Tibial nerve (tissue), 4 donors: ENCODE measurements at regions not wholly inside any gene's neighbourhood (a gene's known extent, or its start where the extent isn't known, plus 50 kb on each side); places are given as distances from the start of the nearest gene placed in this dataset.

Experiments used
- DNase-seq, 2 donors: peaks; one replicate each; pipeline ENCODE4 v3.0.0-alpha.2; 2019; ENCODE audit warnings: low spot score in 2 of 2
- H3K27ac ChIP-seq, 4 donors: fragments of 200-600 bp; sonication (generic) in 3 of 4; one replicate each; pipeline ENCODE4 v1.5.1; 2017 to 2019; ENCODE audit warnings: mild to moderate bottlenecking in 1 of 4
- H3K27me3 ChIP-seq, 2 donors: fragments of 200-600 bp; sonication (generic) in 1 of 2; one replicate each; pipeline versions ENCODE4 v1.5.1 to v1.6.0; 2017 to 2019
- H3K36me3 ChIP-seq, 3 donors: fragments of 200-600 bp; sonication (generic); one replicate each; pipeline ENCODE4 v1.5.1; 2018 to 2019
- H3K4me1 ChIP-seq, 4 donors: fragments of 200-600 bp; sonication (generic) in 3 of 4; one replicate each; pipeline ENCODE4 v1.5.1; 2017 to 2019
- H3K4me3 ChIP-seq, 4 donors: fragments of 200-600 bp; sonication (generic) in 3 of 4; one replicate each; pipeline ENCODE4 v1.5.1; 2017 to 2019; ENCODE audit warnings: mild to moderate bottlenecking in 1 of 4, moderate library complexity in 1 of 4
- H3K9me3 ChIP-seq, 4 donors: fragments of 200-600 bp; sonication (generic) in 3 of 4; one replicate each; pipeline ENCODE4 v1.5.1; 2017 to 2019
- EP300 ChIP-seq, 2 donors: sonication (generic); formaldehyde crosslinking; IDR thresholded peaks; one replicate each; pipeline ENCODE4 v1.6.1; 2017; ENCODE audit warnings: antibody characterized with exemption in 2 of 2, mild to moderate bottlenecking in 1 of 2
- POLR2A ChIP-seq, 2 donors: fragments of 450-650 bp; IDR thresholded peaks; one replicate each; pipeline ENCODE4 v1.6.1; 2017; ENCODE audit warnings: antibody characterized with exemption in 2 of 2, mild to moderate bottlenecking in 2 of 2, moderate library complexity in 2 of 2
- WGBS, 2 donors: methylation state at CpG; one replicate each; pipeline ENCODE4 v1.1.5; 2018; 5-methylcytosine and 5-hydroxymethylcytosine counted together
- TF ChIP-seq, protein P1 (sequence below), 5 experiments: fragments of 200-600 bp in 3 of 5; fragments of 450-650 bp in 2 of 5; sonication (generic) in 3 of 5; IDR thresholded peaks; one replicate each; pipeline ENCODE4 v1.5.1; 2016 to 2019; ENCODE audit warnings: antibody characterized with exemption in 5 of 5, mild to moderate bottlenecking in 3 of 5, moderate library complexity in 2 of 5

DNA sequence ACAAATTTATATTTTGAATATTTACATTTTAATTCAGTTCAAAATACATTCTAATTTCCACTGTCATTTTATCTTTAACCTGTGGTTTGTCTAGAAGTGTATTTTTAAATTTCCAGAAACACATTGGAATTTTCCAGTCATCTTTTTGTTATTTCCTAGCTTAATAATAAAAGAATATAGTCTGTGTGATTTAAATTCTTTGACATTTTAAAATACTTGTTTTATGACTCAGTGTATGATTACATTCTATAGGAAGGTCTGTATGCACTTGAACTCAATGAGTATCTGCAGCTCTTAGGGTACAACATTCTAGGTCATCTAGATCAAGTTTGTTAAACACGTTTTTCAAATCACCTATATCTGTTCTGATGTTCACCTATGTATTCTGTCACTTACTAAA is 88.3 kb upstream of the MBOAT2 start:
- no peak for DNase-seq
- H3K36me3 ChIP-seq, result no peaks in the 10 kb centered on the region
- no peak overlapping the region for H3K27ac ChIP-seq
- TF ChIP-seq EP300 (IDR thresholded peaks at IDR 0.05), result no peak
- TF ChIP-seq, protein P1, sequence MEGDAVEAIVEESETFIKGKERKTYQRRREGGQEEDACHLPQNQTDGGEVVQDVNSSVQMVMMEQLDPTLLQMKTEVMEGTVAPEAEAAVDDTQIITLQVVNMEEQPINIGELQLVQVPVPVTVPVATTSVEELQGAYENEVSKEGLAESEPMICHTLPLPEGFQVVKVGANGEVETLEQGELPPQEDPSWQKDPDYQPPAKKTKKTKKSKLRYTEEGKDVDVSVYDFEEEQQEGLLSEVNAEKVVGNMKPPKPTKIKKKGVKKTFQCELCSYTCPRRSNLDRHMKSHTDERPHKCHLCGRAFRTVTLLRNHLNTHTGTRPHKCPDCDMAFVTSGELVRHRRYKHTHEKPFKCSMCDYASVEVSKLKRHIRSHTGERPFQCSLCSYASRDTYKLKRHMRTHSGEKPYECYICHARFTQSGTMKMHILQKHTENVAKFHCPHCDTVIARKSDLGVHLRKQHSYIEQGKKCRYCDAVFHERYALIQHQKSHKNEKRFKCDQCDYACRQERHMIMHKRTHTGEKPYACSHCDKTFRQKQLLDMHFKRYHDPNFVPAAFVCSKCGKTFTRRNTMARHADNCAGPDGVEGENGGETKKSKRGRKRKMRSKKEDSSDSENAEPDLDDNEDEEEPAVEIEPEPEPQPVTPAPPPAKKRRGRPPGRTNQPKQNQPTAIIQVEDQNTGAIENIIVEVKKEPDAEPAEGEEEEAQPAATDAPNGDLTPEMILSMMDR (IDR thresholded peaks at IDR 0.05), result no peak
- WGBS, 2 donors, result 64 to 70% methylated on average over 1 of the region's 1 CpG
- H3K4me3 ChIP-seq, result no peak overlapping the region
- H3K9me3 ChIP-seq, result no peaks in the 10 kb centered on the region
- H3K4me1 ChIP-seq, result peaks cover 0 to 19% (median 4%) of the 10 kb centered on the region in 4 donors
- no peaks in the 10 kb centered on the region for H3K27me3 ChIP-seq

DNA sequence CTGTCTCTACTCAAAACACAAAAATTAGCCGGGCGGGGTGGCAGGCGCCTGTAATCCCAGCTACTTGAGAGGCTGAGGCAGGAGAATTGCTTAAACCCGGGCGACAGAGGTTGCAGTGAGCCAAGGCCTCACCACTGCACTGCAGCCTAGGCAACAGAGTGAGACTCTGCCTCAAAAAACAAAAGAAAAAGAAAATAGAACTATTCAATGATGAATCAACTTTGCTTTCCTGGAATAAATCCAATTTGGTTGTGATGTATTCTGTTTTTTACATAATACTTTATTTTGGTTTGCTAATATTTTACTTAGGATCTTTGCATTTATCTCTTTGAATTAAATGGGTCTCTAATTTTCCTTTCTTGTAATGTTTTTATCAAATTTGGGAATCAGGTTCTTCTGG is 86.3 kb upstream of the MBOAT2 start:
- TF ChIP-seq, protein P1 (IDR thresholded peaks at IDR 0.05), result no peak
- TF ChIP-seq POLR2A (IDR thresholded peaks at IDR 0.05) (no peak), EP300 (IDR thresholded peaks at IDR 0.05) (no peak)
- no peaks in the 10 kb centered on the region for H3K36me3 ChIP-seq
- peaks cover 0 to 11% (median 3%) of the 10 kb centered on the region in 4 donors for H3K4me1 ChIP-seq
- no peak overlapping the region for H3K27ac ChIP-seq
- H3K9me3 ChIP-seq, result no peaks in the 10 kb centered on the region
- WGBS, 2 donors, result 79 to 88% methylated on average over 5 of the region's 5 CpGs
- no peak overlapping the region for H3K4me3 ChIP-seq
- no peak for DNase-seq
- H3K27me3 ChIP-seq, result no peaks in the 10 kb centered on the region

DNA sequence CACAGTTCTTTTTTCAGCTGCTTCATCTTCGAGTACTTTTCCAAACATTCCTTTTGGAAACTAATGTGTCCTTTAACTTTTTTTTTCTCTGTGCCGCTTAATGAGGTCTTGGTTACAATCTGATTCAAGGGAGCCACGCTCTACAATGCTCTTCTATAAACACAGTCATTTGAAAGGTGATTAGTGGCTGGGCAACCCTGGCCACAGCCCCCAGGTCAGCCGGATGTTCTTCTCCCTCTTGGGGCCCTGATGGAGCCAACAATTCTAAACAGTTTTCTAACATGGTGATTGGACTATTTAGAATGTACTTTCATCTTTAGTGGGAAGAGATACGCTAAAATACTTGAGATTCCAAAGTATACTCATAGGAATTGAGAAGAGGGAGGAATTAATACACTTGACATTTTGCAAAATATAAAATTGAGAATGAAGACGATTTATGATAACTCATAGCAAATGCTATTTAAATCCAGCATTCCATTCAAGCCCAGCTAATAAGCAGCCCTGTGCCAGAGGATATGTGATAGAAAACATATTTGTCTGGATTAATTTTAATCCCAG is 83.7 kb upstream of the MBOAT2 start:
- Histone ChIP-seq H3K9me3 (no peaks in the 10 kb centered on the region), H3K36me3 (no peaks in the 10 kb centered on the region), H3K27me3 (no peaks in the 10 kb centered on the region), H3K27ac (no peak overlapping the region), H3K4me1 (peaks cover 0 to 11% (median 3%) of the 10 kb centered on the region in 4 donors), H3K4me3 (no peak overlapping the region)
- no peak for TF ChIP-seq POLR2A (IDR thresholded peaks at IDR 0.05)
- no peak for TF ChIP-seq EP300 (IDR thresholded peaks at IDR 0.05)
- TF ChIP-seq, protein P1 (IDR thresholded peaks at IDR 0.05), result no peak
- 17 to 18% methylated on average over 6 of the region's 6 CpGs for WGBS, 2 donors
- DNase-seq, result no peak

DNA sequence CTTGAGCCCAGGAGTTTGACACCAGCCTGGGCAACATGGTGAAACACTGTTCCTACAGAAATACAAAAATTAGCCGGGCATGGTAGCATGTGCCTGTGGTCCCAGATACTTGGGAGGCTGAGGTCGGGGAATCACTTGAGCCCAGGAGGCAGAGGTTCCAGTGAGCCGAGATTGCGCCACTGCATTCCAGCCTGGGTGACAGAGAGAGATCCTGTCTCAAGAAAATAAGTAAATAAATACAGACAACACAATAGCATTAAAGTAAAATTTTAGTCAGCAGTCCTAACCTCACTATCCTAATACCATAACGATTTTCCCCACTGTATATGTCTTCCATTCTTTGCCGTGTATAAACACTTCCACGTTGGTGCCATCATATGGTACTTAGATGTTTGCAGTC is 83.0 kb upstream of the MBOAT2 start:
- Histone ChIP-seq H3K4me3 (no peak overlapping the region), H3K36me3 (no peaks in the 10 kb centered on the region), H3K27ac (no peak overlapping the region), H3K27me3 (no peaks in the 10 kb centered on the region), H3K4me1 (peaks cover 0 to 11% (median 3%) of the 10 kb centered on the region in 4 donors), H3K9me3 (peaks cover 0 to 4% (median 0%) of the 10 kb centered on the region in 4 donors)
- no peak for TF ChIP-seq EP300 (IDR thresholded peaks at IDR 0.05)
- TF ChIP-seq, protein P1 (IDR thresholded peaks at IDR 0.05), result no peak
- DNase-seq, result no peak
- WGBS, 2 donors, result 62 to 77% methylated on average over 7 of the region's 7 CpGs

DNA sequence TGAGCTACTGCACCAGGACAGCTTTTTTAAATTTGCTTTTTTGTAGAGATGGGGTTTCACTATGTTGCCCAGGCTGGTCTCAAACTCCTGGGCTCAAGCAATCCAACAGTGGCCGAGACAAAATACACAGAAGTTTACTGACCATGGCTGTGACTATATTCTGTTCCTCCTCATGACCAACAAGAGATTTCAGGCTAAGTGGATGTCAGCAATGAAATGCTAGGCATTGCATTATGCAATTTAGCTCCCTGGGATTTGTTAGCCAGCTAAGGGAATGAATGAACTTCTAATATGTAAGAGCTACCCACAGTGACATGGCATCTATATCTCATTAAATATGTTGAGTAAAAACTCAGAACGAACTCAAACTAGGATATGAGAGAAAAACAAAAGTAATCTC is 81.9 kb upstream of the MBOAT2 start:
- DNase-seq, result no peak
- 73 to 95% methylated on average over 2 of the region's 2 CpGs for WGBS, 2 donors
- Histone ChIP-seq H3K27me3 (no peaks in the 10 kb centered on the region), H3K9me3 (peaks cover 0 to 6% (median 0%) of the 10 kb centered on the region in 4 donors), H3K36me3 (no peaks in the 10 kb centered on the region), H3K4me3 (no peak overlapping the region), H3K4me1 (peaks cover 0 to 11% (median 3%) of the 10 kb centered on the region in 4 donors), H3K27ac (no peak overlapping the region)
- TF ChIP-seq EP300 (IDR thresholded peaks at IDR 0.05) (no peak), POLR2A (IDR thresholded peaks at IDR 0.05) (no peak)
- TF ChIP-seq, protein P1 (IDR thresholded peaks at IDR 0.05), result no peak
